GM12892 (cell line): ENCODE measurements at regions not wholly inside any gene's neighbourhood (a gene's known extent, or its start where the extent isn't known, plus 50 kb on each side); places are given as distances from the start of the nearest gene placed in this dataset.

Experiments
- DNase-seq: peaks from one replicate; pipeline ENCODE4 v3.0.0; 2011; ENCODE audit not compliant: insufficient read length
- FAIRE-seq: peaks from 2 replicates; lab custom pipeline; 2011; peaks lifted over from hg19 to GRCh38; lab: Jason Lieb, UNC
- POLR2A ChIP-seq: IDR thresholded peaks from 2 replicates; pipeline ENCODE4 v1.6.1; 2011; ENCODE audit warnings: low read depth, low read length, control low read depth
- POLR2AphosphoS5 ChIP-seq: IDR thresholded peaks from 2 replicates; pipeline ENCODE4 v1.6.1; 2011; ENCODE audit warnings: low read depth, low read length, control low read depth
- TAF1 ChIP-seq: IDR thresholded peaks from 2 replicates; pipeline ENCODE4 v1.6.1; 2011; ENCODE audit warnings: low read depth, mild to moderate bottlenecking, control low read depth, low read length, borderline replicate concordance

GRCh38 chr2:38180754-38181153 lies 104.8 kb upstream of the CYP1B1 start:
- no peak for FAIRE-seq
- TF ChIP-seq TAF1 = no peak
- no peak for TF ChIP-seq POLR2AphosphoS5
- no peak for TF ChIP-seq POLR2A
- no peak for DNase-seq

GRCh38 chr2:38178556-38179419 lies 102.8 kb upstream of the CYP1B1 start:
- no peak for TF ChIP-seq POLR2A
- no peak for TF ChIP-seq TAF1
- TF ChIP-seq POLR2AphosphoS5 = no peak
- FAIRE-seq = peak; percentile 44
- no peak for DNase-seq

GRCh38 chr2:38178119-38178518 lies 102.2 kb upstream of the CYP1B1 start:
- DNase-seq = no peak

GRCh38 chr2:38176619-38177021 lies 100.7 kb upstream of the CYP1B1 start:
- FAIRE-seq (no peak), DNase-seq (no peak)
- TF ChIP-seq POLR2A = no peak
- no peak for TF ChIP-seq POLR2AphosphoS5
- no peak for TF ChIP-seq TAF1

More at GRCh38 chr2:38178119-38178518, 102.2 kb upstream of the CYP1B1 start:
- FAIRE-seq = no peak
- TF ChIP-seq POLR2A (no peak), TAF1 (no peak), POLR2AphosphoS5 (no peak)

- TF ChIP-seq POLR2AphosphoS5 (no peak), POLR2A (no peak), TAF1 (no peak)
- DNase-seq (no peak), FAIRE-seq (no peak)
These were observed 98.9 kb upstream of the CYP1B1 start for GRCh38 chr2:38174646-38175423.

- TF ChIP-seq TAF1 = no peak
- TF ChIP-seq POLR2AphosphoS5 = no peak
- no peak for TF ChIP-seq POLR2A
- FAIRE-seq = no peak
- no peak for DNase-seq
These were observed 98.2 kb upstream of the CYP1B1 start for GRCh38 chr2:38174131-38174530.

DNA sequence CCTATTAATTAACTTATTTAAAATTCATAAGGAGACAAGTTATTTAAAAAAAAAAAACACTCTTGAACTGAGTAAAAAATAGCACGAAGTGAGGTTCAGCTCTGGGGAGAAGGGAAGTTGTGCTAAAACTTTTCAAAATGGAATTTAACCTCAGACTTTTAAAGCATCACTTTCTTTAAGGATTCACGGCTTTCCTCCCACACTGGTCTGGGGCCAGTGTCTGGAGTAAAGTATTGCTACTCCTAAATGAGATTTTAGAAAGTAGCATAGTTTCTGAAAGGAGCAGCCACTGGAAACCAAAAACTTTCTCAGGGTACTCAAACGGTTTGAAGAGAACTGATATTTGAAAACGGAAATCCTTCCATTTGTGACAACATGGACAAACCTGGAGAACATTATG lies 97.7 kb upstream of the CYP1B1 start:
- DNase-seq (no peak), FAIRE-seq (no peak)
- TF ChIP-seq TAF1 (no peak), POLR2AphosphoS5 (no peak), POLR2A (no peak)

DNA sequence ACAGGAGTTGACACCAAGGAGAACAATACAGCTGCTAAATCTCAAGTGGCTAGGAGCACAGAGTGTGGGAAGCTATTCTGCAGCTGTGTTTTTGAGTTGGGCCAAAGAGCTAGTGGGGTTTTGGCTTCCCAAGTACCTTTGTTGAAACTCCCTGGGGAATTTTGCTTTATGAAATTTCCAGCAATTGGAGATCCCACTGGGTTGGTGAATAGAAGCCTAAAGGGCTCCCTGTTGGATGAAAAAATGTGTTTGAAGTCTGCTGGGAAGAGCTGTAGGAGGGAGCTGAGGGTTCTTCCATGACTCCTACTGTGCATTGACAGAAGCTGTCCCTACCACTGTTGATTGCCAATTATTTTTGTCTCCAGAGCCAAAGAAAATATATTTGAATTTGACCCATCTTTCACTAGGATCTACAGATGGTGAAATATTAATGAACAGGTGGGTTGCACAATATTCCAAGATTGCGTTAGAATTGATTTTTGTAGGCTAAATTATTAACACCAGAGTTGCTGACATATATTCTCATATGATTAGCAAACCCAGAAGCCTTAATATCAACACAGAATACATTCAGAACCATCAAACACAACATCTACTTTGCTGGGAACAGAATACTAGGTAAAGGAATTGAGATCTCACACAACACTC lies 95.4 kb upstream of the CYP1B1 start:
- DNase-seq = no peak
- no peak for FAIRE-seq

GRCh38 chr2:38170733-38171132 lies 94.8 kb upstream of the CYP1B1 start:
- TF ChIP-seq TAF1 (no peak), POLR2AphosphoS5 (no peak), POLR2A (no peak)
- no peak for DNase-seq
- FAIRE-seq = no peak

More for the DNA sequence above, 95.4 kb upstream of the CYP1B1 start:
- TF ChIP-seq POLR2AphosphoS5 = no peak
- TF ChIP-seq POLR2A = no peak

- TF ChIP-seq TAF1 (no peak), POLR2A (no peak), POLR2AphosphoS5 (no peak)
- FAIRE-seq (no peak), DNase-seq (no peak)
These were observed 94.1 kb upstream of the CYP1B1 start for GRCh38 chr2:38170067-38170466.
